Uterus (tissue), 3 donors: ENCODE measurements at regions not wholly inside any gene's neighbourhood (a gene's known extent, or its start where the extent isn't known, plus 50 kb on each side); places are given as distances from the start of the nearest gene placed in this dataset.
"Not testable (repeated sequence)": the region's sequence is repeated elsewhere in the genome, so short reads cannot be mapped to it uniquely, and the experiment has no call there.

Experiments
- DNase-seq, 2 donors: peaks; one replicate each; pipeline ENCODE4 v3.0.0-alpha.2; 2019 to 2020
- H3K27ac ChIP-seq, 2 donors: fragments of 200-600 bp; sonication (generic); 1 replicate in 1 of 2; 2 replicates in 1 of 2; pipeline ENCODE4 v1.5.1; 2016 to 2018
- H3K27me3 ChIP-seq, 2 donors: fragments of 200-600 bp; sonication (generic); one replicate each; pipeline ENCODE4 v1.5.1; 2018 to 2019; ENCODE audit warnings: control low read depth in 1 of 2
- H3K36me3 ChIP-seq, 2 donors: fragments of 200-600 bp; sonication (generic); one replicate each; pipeline ENCODE4 v1.5.1; 2019; ENCODE audit warnings: control low read depth in 1 of 2
- H3K4me1 ChIP-seq, 2 donors: fragments of 200-600 bp; sonication (generic); one replicate each; pipeline ENCODE4 v1.5.1; 2018 to 2019; ENCODE audit warnings: control low read depth in 1 of 2
- H3K4me3 ChIP-seq, 2 donors: fragments of 200-600 bp; sonication (generic); 1 replicate in 1 of 2; 2 replicates in 1 of 2; pipeline ENCODE4 v1.5.1; 2018 to 2019; ENCODE audit warnings: mild to moderate bottlenecking in 1 of 2
- H3K9me3 ChIP-seq, 2 donors: fragments of 200-600 bp; sonication (generic); one replicate each; pipeline ENCODE4 v1.5.1; 2019; ENCODE audit warnings: control low read depth in 1 of 2
- POLR2A ChIP-seq, 2 donors: fragments of 450-650 bp; IDR thresholded peaks; one replicate each; pipeline ENCODE4 v1.6.1; 2016; ENCODE audit warnings: antibody characterized with exemption in 2 of 2, mild to moderate bottlenecking in 1 of 2, moderate library complexity in 1 of 2
- intact Hi-C: fragments of 100-400 bp; cut with DNase I; formaldehyde crosslinking; loops from one replicate; pipeline ENCODE4 v1.15.1; 2023; ENCODE audit warnings: low total_unique reads
- TF ChIP-seq, protein P1 (sequence below), 4 experiments: fragments of 200-600 bp in 2 of 4; fragments of 450-650 bp in 2 of 4; sonication (generic) in 2 of 4; IDR thresholded peaks; one replicate each; pipeline ENCODE4 v1.5.1; 2016 to 2019; ENCODE audit warnings: antibody characterized with exemption in 4 of 4, mild to moderate bottlenecking in 2 of 4, moderate library complexity in 1 of 4
- donor health status: DM: yes; HTN: yes; CAD: no.

GRCh38 chr12:67068204-67068731, 200.9 kb upstream of the CAND1 start:
- H3K36me3 ChIP-seq = no peaks in the 10 kb centered on the region
- H3K27me3 ChIP-seq = no peaks in the 10 kb centered on the region
- peak overlapping the region; percentile 38 to 58 for H3K4me3 ChIP-seq
- TF ChIP-seq, protein P1, sequence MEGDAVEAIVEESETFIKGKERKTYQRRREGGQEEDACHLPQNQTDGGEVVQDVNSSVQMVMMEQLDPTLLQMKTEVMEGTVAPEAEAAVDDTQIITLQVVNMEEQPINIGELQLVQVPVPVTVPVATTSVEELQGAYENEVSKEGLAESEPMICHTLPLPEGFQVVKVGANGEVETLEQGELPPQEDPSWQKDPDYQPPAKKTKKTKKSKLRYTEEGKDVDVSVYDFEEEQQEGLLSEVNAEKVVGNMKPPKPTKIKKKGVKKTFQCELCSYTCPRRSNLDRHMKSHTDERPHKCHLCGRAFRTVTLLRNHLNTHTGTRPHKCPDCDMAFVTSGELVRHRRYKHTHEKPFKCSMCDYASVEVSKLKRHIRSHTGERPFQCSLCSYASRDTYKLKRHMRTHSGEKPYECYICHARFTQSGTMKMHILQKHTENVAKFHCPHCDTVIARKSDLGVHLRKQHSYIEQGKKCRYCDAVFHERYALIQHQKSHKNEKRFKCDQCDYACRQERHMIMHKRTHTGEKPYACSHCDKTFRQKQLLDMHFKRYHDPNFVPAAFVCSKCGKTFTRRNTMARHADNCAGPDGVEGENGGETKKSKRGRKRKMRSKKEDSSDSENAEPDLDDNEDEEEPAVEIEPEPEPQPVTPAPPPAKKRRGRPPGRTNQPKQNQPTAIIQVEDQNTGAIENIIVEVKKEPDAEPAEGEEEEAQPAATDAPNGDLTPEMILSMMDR (IDR thresholded peaks at IDR 0.05) = peak in 1 of 4 experiments; percentile 6
- no peak for TF ChIP-seq POLR2A (IDR thresholded peaks at IDR 0.05)
- peak in 1 of 2 donors; percentile 17 for DNase-seq
- intact Hi-C loops = no loop called here
- no peaks in the 10 kb centered on the region for H3K9me3 ChIP-seq
- H3K4me1 ChIP-seq = no peaks in the 10 kb centered on the region
- H3K27ac ChIP-seq = peak overlapping the region in 1 of 2 donors; percentile 84

DNA sequence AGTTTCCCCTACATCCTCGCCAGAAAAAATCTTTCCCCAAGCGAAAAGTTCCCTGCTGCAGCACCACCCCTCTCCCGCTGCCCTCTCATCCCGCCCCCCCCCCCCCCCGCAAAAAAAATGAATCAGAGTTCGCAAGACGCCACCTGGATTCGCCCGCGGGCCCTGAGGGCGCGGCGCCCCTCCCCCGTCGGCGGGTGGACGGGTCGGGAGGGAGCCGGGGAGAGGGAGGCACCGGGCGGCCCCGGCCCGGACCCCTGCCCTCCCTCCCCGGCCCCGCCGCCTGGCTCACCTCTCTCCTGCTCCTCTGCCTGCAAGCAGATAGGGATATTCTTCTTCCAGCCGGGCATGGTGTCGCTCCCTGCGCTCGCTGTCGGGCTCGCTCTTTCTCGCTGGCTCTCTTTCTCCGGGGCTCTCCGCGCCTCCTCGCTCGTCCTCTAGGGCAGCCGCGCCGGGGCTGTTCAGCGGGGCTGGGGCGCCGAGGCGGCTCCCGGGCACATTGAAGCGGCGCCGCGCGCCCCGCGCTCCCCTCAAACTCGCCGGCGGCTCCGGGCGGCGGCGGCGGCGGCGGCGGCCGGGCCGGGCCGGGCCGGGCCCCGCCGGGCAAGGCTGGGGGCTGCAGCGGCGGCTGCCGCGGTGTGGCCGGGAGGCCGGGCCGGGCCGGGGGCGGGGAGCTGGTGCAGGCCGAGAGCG, 200.3 kb upstream of the CAND1 start:
- Histone ChIP-seq H3K4me3 (peak overlapping the region; percentile 38 to 58), H3K9me3 (no peaks in the 10 kb centered on the region), H3K27ac (peak overlapping the region; percentile 69 to 84), H3K36me3 (no peaks in the 10 kb centered on the region), H3K4me1 (no peaks in the 10 kb centered on the region), H3K27me3 (no peaks in the 10 kb centered on the region)
- DNase-seq = peak; percentile 27 to 38
- intact Hi-C loops = no loop called here
- TF ChIP-seq POLR2A (IDR thresholded peaks at IDR 0.05) = no peak
- TF ChIP-seq, protein P1 (IDR thresholded peaks at IDR 0.05) = no peak

- intact Hi-C loops = no loop called here
- Histone ChIP-seq H3K27ac (peak overlapping the region; percentile 69 to 84), H3K36me3 (no peaks in the 10 kb centered on the region), H3K4me1 (no peaks in the 10 kb centered on the region), H3K9me3 (no peaks in the 10 kb centered on the region), H3K4me3 (peak overlapping the region; percentile 19 to 58), H3K27me3 (no peaks in the 10 kb centered on the region)
- DNase-seq = peak in 1 of 2 donors; percentile 18
- no peak for TF ChIP-seq POLR2A (IDR thresholded peaks at IDR 0.05)
- TF ChIP-seq, protein P1 (IDR thresholded peaks at IDR 0.05) = peak in 1 of 4 experiments; percentile 17
Measured at GRCh38 chr12:67069451-67070306, 199.5 kb upstream of the CAND1 start.

GRCh38 chr12:67070307-67070600, 198.9 kb upstream of the CAND1 start:
- TF ChIP-seq, protein P1 (IDR thresholded peaks at IDR 0.05) = no peak
- no peak for TF ChIP-seq POLR2A (IDR thresholded peaks at IDR 0.05)
- intact Hi-C loops = no loop called here
- H3K27ac ChIP-seq = no peak overlapping the region
- H3K27me3 ChIP-seq = no peaks in the 10 kb centered on the region
- no peaks in the 10 kb centered on the region for H3K9me3 ChIP-seq
- no peak for DNase-seq
- no peak overlapping the region for H3K4me3 ChIP-seq
- H3K36me3 ChIP-seq = no peaks in the 10 kb centered on the region
- no peaks in the 10 kb centered on the region for H3K4me1 ChIP-seq

GRCh38 chr12:67070604-67071003, 198.6 kb upstream of the CAND1 start:
- H3K27ac ChIP-seq = no peak overlapping the region
- H3K4me3 ChIP-seq = no peak overlapping the region
- no peaks in the 10 kb centered on the region for H3K36me3 ChIP-seq

DNA sequence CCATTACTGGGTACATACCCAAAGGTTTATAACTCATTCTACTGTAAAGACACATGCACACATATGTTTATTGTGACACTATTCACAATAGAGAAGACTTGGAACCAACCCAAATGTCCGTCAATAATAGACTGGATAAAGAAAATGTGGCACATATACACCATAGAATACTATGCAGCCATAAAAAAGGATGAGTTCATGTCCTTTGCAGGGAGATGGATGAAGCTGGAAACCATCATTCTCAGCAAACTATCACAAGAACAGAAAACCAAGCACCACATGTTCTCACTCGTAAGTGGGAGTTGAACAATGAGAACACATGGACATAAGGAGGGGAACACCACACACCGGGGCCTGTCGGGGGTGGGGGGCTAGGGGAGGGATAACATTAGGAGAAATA, 196.9 kb upstream of the CAND1 start:
- H3K4me1 ChIP-seq, intact Hi-C loops, H3K4me3 ChIP-seq, H3K27ac ChIP-seq, H3K9me3 ChIP-seq, H3K36me3 ChIP-seq, H3K27me3 ChIP-seq, DNase-seq: not testable (repeated sequence)

More at GRCh38 chr12:67070604-67071003, 198.6 kb upstream of the CAND1 start:
- intact Hi-C loops = no loop called here
- DNase-seq = no peak
- Histone ChIP-seq H3K27me3 (no peaks in the 10 kb centered on the region), H3K4me1 (no peaks in the 10 kb centered on the region), H3K9me3 (no peaks in the 10 kb centered on the region)
- no peak for TF ChIP-seq POLR2A (IDR thresholded peaks at IDR 0.05)
- TF ChIP-seq, protein P1 (IDR thresholded peaks at IDR 0.05) = no peak
